Suppressor macrophage treated with lipopolysaccharide for 4 hours (primary cell): ENCODE measurements at regions not wholly inside any gene's neighbourhood (a gene's known extent, or its start where the extent isn't known, plus 50 kb on each side); places are given as distances from the start of the nearest gene placed in this dataset.

Source experiments
- DNase-seq: peaks from one replicate; pipeline ENCODE4 v3.0.0-alpha.2; 2020

DNA sequence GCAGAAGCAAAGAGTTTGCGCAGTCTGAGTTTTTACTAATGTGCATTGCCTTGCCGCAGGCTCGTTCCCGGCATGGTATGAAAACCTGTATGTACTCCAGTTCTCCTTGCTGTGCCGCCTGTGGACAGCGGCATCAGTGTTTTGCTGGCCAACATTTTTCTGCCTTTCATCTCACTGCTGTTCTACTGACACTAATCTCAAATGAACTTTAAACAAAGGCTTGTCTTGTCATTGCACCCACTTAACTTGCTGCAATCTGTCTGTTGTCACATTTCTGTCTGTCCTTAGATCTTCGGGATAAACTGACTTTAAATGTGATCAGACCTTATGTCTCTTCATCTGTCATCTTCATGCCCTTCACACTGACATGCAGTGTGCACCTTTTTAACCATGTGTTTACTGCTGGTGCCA is 71.7 kb upstream of the ZNRF2 start:
- DNase-seq, result no peak

GRCh38 chr7:30213637-30214036 is 70.8 kb upstream of the ZNRF2 start:
- DNase-seq, result no peak

DNA sequence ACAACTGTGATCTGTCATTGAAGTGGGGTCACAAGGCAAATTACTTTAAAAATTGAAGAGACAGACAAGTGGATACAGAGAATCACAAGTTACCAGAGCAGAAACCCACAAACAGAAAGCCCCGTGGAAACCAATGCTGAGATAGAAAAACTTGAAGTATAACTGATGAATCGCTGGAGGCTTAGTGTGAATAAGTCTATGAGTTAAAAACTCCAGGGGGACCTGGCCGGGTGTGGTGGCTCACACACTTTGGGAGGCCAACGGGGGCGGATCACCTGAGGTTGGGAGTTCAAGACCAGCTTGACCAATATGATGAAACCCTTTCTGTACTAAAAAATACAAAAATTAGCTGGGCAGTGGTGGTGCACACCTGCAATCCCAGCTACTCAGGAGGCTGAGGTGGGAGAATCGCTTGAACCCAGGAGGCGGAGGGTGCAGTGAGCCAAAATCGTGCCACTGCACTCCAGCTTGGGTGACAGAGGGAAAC is 69.7 kb upstream of the ZNRF2 start:
- DNase-seq, result no peak

DNA sequence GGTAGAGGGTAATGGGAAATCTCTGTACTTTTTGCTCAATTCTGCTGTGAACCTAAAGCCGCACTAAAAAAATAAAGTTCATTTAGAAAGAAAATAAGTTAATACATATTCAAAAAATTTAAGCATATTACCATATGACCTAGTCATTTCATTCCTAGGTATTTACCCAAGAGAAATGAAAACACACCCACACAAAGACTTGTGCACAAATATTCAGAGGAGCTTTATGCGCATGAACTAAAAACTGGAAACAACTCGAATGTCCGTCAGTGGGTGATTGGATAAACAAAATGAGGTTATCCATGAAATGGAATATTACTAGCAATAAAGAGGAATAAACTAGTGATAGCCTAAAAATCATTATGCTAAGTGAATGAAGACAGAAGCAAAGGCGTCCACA is 62.6 kb upstream of the ZNRF2 start:
- no peak for DNase-seq

DNA sequence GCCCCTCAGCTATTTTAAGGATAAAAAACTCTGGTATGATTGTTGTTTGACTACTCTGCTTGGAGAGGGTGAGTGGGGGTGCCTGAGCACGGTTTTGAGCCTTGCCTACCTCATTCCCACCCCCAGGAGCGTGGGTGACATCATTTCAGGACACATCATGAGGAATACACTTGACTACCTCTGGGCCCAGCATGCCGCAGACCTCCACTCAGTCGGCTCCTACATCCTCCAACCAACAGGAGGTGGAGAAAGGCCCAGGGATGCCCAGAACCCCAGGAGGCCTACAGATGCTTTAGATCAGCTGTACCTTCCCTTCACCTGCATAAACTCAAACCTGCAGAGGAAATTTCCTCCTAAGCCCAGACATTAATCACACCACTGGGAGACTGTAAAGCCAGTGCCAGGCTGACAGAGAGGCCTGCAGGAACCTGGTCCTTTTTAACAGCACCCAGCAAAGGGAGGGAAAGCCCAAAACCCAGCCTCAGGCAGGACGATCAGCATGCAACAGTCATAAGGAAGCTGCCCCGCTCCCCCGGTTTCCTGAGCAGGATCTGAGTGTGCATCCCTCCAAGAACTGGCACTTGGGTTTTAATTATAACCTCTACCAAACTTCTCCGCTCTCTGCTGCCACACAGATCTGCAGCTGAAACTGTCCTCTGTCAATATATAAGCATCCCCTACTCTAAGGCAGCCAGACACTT is 61.7 kb upstream of the ZNRF2 start:
- DNase-seq, result peak; percentile 43

DNA sequence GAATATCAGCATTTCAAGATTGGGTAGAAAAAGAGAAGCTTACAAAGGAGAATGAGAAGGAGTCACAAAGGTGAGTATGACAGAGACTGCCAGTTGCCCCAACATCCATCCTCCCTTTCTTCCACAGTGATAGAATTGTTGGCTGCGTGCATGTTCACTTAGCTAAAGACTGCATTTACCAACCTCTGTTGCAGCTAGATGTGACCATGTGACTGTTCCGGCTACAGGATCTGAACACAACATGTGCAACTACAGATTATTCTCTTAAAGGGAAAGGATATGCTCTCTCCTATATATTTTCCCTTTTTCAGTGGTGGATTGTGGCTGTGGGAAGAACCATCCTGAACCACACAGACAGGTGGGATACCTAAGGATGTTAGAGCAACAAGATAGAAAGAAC is 60.5 kb upstream of the ZNRF2 start:
- no peak for DNase-seq

DNA sequence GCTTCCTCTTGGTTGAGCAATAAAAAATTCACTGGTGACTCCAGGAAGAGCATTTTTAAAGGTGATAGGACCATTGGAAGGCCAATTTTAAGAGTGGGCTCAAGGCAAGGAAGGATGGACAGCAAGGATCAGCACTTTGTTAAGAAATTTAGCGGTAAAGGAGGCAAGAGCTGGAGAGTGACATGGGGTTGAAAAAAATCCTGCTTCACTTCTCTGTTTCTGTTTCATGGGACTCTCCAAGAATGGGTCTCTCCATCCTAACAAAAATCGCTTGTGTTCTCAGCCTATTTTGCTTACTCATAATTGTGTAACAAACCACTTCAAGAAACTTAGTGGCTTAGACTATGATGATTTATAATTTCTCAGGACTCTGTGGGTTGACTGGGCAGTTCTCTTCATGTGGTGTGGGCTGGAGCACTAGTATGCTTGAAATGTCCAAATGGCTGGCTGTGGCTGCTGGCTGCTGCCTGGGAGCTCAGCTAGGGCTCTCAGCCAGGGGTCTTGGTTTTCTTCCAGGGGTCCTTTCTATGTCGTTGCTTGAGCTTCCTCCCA is 59.8 kb upstream of the ZNRF2 start:
- peak; percentile 96 for DNase-seq

DNA sequence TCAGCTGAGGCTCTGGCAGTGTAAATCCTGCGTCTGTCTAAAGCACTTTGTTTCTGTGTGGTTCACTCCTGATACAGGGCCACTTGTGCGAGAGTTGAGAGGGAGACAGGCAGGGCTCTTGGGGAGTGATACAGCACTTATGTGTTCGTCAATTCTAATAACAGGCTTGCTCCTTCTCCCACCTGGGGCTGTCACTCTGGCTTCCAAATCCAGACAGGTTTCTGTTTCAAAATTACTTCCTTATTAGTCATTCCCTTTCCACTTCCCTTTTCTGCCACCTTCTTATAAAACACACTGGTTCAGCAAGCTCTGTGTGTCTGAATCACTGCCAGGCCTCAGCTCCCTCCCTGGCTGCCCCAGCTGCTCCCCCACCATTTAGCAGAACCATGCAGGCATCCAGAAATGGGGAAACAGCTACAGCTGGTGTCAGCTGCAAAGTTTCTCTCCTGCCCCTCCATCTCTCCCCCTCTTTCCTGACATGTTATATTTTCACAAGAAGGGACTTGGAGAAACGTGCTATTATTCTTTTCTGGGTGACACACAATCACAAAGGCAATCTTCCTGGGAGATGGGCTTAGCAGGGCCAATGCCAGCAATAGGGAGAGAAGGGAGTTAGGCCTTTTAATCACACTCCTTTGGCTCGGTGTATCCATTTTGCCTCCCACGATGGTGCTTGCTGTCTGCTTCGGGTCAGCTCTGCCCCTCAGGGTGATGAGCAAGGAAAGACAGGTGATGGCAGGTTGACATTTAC is 58.4 kb upstream of the ZNRF2 start:
- peak; percentile 97 for DNase-seq

DNA sequence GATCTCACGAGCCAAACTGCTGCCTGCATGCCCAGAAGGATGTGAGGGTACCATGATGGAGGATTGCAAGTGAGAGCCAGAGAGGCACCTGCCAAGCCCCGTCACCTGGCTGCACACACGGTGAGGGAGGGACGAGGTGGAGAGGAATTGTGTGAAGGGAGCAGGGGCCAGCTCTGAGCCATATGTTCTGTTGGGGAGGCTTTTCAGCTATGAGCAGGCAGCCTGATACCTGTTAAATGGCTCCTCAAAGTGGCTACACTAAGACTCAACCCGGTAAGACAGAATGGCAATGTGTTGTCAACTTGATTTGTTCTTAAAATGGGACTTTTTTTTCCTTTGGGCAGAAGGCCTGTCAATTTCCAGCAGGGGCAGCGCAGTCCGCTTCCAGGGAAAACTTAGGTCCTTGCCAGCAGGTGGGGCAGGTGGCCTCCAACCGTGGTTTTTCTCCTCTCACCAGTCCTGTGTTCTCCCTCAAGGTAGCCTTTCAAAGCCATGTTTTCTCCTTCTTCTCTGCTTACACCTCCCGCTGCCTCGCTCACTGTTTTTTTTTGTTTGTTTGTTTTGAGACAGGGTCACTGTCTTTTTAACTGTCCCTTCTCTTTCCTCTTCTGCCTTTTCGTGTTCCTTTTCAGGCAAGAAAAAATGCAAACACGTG is 57.7 kb upstream of the ZNRF2 start:
- DNase-seq, result no peak

GRCh38 chr7:30231271-30231670 is 53.1 kb upstream of the ZNRF2 start:
- no peak for DNase-seq

GRCh38 chr7:30232391-30232790 is 52.0 kb upstream of the ZNRF2 start:
- DNase-seq, result peak; percentile 63
